Fibroblast of lung (primary cell): ENCODE measurements at regions not wholly inside any gene's neighbourhood (a gene's known extent, or its start where the extent isn't known, plus 50 kb on each side); places are given as distances from the start of the nearest gene placed in this dataset.

Experiments
- DNase-seq, 2 donors: peaks; one replicate each; pipeline versions ENCODE4 v3.0.0 to v3.0.0-alpha.2; 2010; ENCODE audit warnings: low read depth in 2 of 2
- H2AFZ ChIP-seq: 2 replicates; pipeline ENCODE4 v1.5.1; 2012; ENCODE audit warnings: low read length, control low read depth, inconsistent platforms
- H3K27ac ChIP-seq: 2 replicates; pipeline ENCODE4 v1.5.1; 2011; ENCODE audit warnings: low read length, control low read depth; ENCODE audit not compliant: insufficient read depth
- H3K27me3 ChIP-seq: 2 replicates; pipeline ENCODE4 v1.5.1; 2011; ENCODE audit warnings: mild to moderate bottlenecking, low read length; ENCODE audit not compliant: control insufficient read depth, insufficient read depth
- H3K36me3 ChIP-seq: 2 replicates; pipeline ENCODE4 v1.5.1; 2011; ENCODE audit warnings: low read length; ENCODE audit not compliant: control insufficient read depth, insufficient read depth
- H3K4me1 ChIP-seq: 2 replicates; pipeline ENCODE4 v1.5.1; 2011; ENCODE audit warnings: low read length; ENCODE audit not compliant: control insufficient read depth, insufficient read depth; ENCODE audit errors: extremely low read depth
- H3K4me2 ChIP-seq: 2 replicates; pipeline ENCODE4 v1.5.1; 2011; ENCODE audit warnings: low read length, control low read depth; ENCODE audit not compliant: insufficient read depth; ENCODE audit errors: extremely low read depth
- H3K4me3 ChIP-seq, 4 experiments: fragments of 200-600 bp in 1 of 4; sonication (generic) in 1 of 4; replicated peaks in 1 of 4; 2 replicates each; pipeline ENCODE4 v1.5.1; 2011 to 2016; ENCODE audit warnings: low read length in 4 of 4, low read depth in 3 of 4, mild to moderate bottlenecking in 3 of 4, control low read depth in 2 of 4, inconsistent platforms in 1 of 4, mixed read lengths in 1 of 4; ENCODE audit not compliant: insufficient read depth in 1 of 4; ENCODE audit errors: control extremely low read depth in 1 of 4
- H3K79me2 ChIP-seq: 2 replicates; pipeline ENCODE4 v1.5.1; 2012; ENCODE audit warnings: mild to moderate bottlenecking, low read length, inconsistent platforms; ENCODE audit not compliant: control insufficient read depth, insufficient read depth
- H3K9ac ChIP-seq: 2 replicates; pipeline ENCODE4 v1.5.1; 2011; ENCODE audit warnings: mild to moderate bottlenecking, low read length, control low read depth; ENCODE audit not compliant: insufficient read depth
- H3K9me3 ChIP-seq: 2 replicates; pipeline ENCODE4 v1.5.1; 2012; ENCODE audit warnings: low read depth, low read length; ENCODE audit not compliant: control insufficient read depth, insufficient read depth
- H4K20me1 ChIP-seq: 2 replicates; pipeline ENCODE4 v1.5.1; 2011; ENCODE audit warnings: low read length; ENCODE audit not compliant: control insufficient read depth, insufficient read depth; ENCODE audit errors: extremely low read depth
- CTCF ChIP-seq, 2 donors: IDR thresholded peaks in 1 of 2; conservative IDR thresholded peaks in 1 of 2; 1 replicate in 1 of 2; 2 replicates in 1 of 2; pipeline ENCODE4 v1.5.1; 2011 to 2012; ENCODE audit warnings: low read length in 2 of 2, control low read depth in 1 of 2, inconsistent platforms in 1 of 2, low read depth in 1 of 2, mild to moderate bottlenecking in 1 of 2
- EZH2 ChIP-seq: IDR thresholded peaks from 2 replicates; pipeline ENCODE4 v1.5.1; 2012; ENCODE audit warnings: low read length, control low read depth, mild to moderate bottlenecking; ENCODE audit errors: missing control alignments

GRCh38 chr3:74048699-74049098 lies 424.0 kb upstream of the PDZRN3 start:
- no peaks in the 10 kb centered on the region for H3K9me3 ChIP-seq
- H3K4me1 ChIP-seq: no peaks in the 10 kb centered on the region
- H4K20me1 ChIP-seq: no peaks in the 10 kb centered on the region
- H3K27me3 ChIP-seq: no peaks in the 10 kb centered on the region
- H3K4me2 ChIP-seq: no peak overlapping the region
- no peak overlapping the region for H3K4me3 ChIP-seq
- H3K27ac ChIP-seq: no peak overlapping the region
- no peak for DNase-seq
- TF ChIP-seq CTCF (conservative IDR thresholded peaks at IDR 0.05 in 1 of 2, IDR thresholded peaks at IDR 0.05 in 1 of 2; ENCODE audit: low read depth in 1 of 2, low read length in 2 of 2) (no peak), EZH2 (no peak)
- H3K9ac ChIP-seq: no peak overlapping the region
- no peaks in the 10 kb centered on the region for H3K79me2 ChIP-seq
- no peak overlapping the region for H2AFZ ChIP-seq
- no peaks in the 10 kb centered on the region for H3K36me3 ChIP-seq

GRCh38 chr3:74045000-74045399 lies 420.3 kb upstream of the PDZRN3 start:
- no peak overlapping the region for H3K9ac ChIP-seq
- H3K27ac ChIP-seq: no peak overlapping the region
- no peak overlapping the region for H2AFZ ChIP-seq
- no peaks in the 10 kb centered on the region for H3K79me2 ChIP-seq
- no peak for TF ChIP-seq CTCF (conservative IDR thresholded peaks at IDR 0.05 in 1 of 2, IDR thresholded peaks at IDR 0.05 in 1 of 2; ENCODE audit: low read depth in 1 of 2, low read length in 2 of 2)
- TF ChIP-seq EZH2: no peak
- H3K4me2 ChIP-seq: no peak overlapping the region
- no peaks in the 10 kb centered on the region for H4K20me1 ChIP-seq
- H3K4me3 ChIP-seq: no peak overlapping the region
- H3K36me3 ChIP-seq: no peaks in the 10 kb centered on the region
- no peaks in the 10 kb centered on the region for H3K27me3 ChIP-seq
- H3K9me3 ChIP-seq: no peaks in the 10 kb centered on the region
- H3K4me1 ChIP-seq: no peaks in the 10 kb centered on the region
- DNase-seq: no peak

- Histone ChIP-seq H3K27me3 (no peaks in the 10 kb centered on the region), H3K27ac (no peak overlapping the region), H2AFZ (no peak overlapping the region), H3K36me3 (no peaks in the 10 kb centered on the region), H3K4me2 (no peak overlapping the region), H3K79me2 (no peaks in the 10 kb centered on the region), H3K4me3 (no peak overlapping the region), H3K9ac (no peak overlapping the region), H4K20me1 (no peaks in the 10 kb centered on the region), H3K4me1 (no peaks in the 10 kb centered on the region), H3K9me3 (no peaks in the 10 kb centered on the region)
- TF ChIP-seq CTCF (conservative IDR thresholded peaks at IDR 0.05 in 1 of 2, IDR thresholded peaks at IDR 0.05 in 1 of 2; ENCODE audit: low read depth in 1 of 2, low read length in 2 of 2) (no peak), EZH2 (no peak)
- no peak for DNase-seq
Measured at GRCh38 chr3:74041068-74041675, 416.4 kb upstream of the PDZRN3 start.
